ENCODE measurements at regions not wholly inside any gene's neighbourhood (a gene's known extent, or its start where the extent isn't known, plus 50 kb on each side); places are given as distances from the start of the nearest gene placed in this dataset.

DNA sequence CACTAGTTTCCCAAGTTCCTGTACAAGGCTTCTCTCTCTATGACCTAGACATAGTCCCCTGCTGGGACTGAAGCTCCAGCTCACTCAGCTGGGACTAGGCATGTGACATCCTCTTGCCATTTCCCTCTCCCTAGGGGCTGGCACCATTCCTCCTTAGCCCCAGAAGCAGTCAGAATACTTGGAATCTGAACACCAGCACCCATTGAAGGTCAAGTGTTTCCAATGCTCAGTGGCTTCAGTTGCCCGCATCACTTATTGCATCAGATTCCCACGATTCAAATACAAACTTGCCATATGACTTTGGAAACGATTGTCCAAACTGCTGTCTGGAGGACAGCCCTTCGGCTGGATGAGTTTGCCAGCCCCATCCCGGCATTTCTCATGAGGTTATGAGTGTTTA lies 65.5 kb upstream of the HOPX start:
- TF ChIP-seq, protein P1, sequence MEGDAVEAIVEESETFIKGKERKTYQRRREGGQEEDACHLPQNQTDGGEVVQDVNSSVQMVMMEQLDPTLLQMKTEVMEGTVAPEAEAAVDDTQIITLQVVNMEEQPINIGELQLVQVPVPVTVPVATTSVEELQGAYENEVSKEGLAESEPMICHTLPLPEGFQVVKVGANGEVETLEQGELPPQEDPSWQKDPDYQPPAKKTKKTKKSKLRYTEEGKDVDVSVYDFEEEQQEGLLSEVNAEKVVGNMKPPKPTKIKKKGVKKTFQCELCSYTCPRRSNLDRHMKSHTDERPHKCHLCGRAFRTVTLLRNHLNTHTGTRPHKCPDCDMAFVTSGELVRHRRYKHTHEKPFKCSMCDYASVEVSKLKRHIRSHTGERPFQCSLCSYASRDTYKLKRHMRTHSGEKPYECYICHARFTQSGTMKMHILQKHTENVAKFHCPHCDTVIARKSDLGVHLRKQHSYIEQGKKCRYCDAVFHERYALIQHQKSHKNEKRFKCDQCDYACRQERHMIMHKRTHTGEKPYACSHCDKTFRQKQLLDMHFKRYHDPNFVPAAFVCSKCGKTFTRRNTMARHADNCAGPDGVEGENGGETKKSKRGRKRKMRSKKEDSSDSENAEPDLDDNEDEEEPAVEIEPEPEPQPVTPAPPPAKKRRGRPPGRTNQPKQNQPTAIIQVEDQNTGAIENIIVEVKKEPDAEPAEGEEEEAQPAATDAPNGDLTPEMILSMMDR (IDR thresholded peaks at IDR 0.05; ENCODE audit: low read depth, low read length), result no peak
- Histone ChIP-seq H3K36me3 (no peaks in the 10 kb centered on the region), H3K9me3 (no peaks in the 10 kb centered on the region), H3K27me3 (no peaks in the 10 kb centered on the region), H3K4me1 (no peaks in the 10 kb centered on the region), H3K4me3 (ENCODE audit: low read depth, low read length) (no peak overlapping the region)
- no peak for DNase-seq

DNA sequence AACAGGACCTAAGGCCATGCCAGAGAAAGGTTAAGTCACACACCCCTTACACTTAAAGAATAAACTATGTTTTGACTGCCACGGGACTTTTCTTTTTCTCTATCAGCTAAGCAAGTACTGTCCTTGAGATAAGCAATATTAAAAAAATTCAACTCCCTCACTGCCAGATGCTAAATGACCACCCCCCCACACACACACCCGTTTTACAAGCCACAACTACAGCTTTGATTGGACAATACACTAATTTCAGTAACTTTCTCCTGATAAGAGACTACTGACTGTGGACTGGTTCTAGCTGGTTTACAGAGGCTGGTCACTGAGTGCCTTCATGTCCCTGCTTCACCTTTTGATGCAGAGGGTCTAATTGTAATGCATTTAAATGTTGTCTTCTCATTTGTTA lies 63.9 kb upstream of the HOPX start:
- no peaks in the 10 kb centered on the region for H3K9me3 ChIP-seq
- no peaks in the 10 kb centered on the region for H3K36me3 ChIP-seq
- H3K4me1 ChIP-seq, result no peaks in the 10 kb centered on the region

DNA sequence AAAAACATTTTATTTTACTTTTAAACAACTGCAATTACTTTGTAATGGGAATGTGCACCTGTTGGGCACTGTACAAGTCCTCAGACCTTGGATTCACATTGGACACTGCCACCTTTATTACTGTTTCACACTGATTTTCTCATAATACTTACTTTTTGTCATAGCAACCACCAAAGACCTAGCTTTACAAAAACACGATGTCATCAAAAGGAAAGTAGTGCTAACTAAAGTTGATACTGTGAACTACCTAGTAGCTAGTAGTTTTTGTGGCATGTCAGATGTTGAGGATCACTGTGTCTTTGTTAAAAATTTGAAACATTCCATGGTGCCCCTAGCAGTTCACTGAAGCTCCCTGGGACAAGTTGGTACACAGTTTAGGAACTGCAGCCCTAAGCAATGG lies 62.9 kb upstream of the HOPX start:
- Histone ChIP-seq H3K4me1 (no peaks in the 10 kb centered on the region), H3K36me3 (no peaks in the 10 kb centered on the region), H3K27me3 (no peaks in the 10 kb centered on the region), H3K4me3 (ENCODE audit: low read depth, low read length) (no peak overlapping the region), H3K9me3 (no peaks in the 10 kb centered on the region)
- no peak for DNase-seq
- TF ChIP-seq, protein P1 (IDR thresholded peaks at IDR 0.05; ENCODE audit: low read depth, low read length), result no peak

More for the DNA sequence above, 63.9 kb upstream of the HOPX start:
- TF ChIP-seq, protein P1 (IDR thresholded peaks at IDR 0.05; ENCODE audit: low read depth, low read length), result no peak
- H3K27me3 ChIP-seq, result no peaks in the 10 kb centered on the region
- DNase-seq, result no peak
- H3K4me3 ChIP-seq (ENCODE audit: low read depth, low read length), result no peak overlapping the region

DNA sequence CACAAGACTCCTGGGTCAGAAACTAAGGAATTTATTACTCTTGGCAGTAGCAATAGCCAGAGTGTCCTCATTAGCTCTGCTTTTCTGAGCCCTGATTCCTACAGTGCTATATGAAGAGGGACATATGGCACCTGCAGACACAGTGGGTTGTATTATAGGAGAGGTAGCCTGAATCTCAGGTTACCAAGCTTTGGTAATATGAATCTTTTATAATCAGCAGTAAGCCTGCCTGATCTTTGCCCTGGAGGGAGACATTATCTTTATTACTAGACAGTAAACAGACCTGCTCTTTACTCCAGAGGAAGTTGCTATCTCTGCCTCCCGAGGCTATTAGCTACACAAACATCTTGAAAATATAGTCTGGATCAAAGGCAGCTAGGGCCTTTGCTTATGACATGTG lies 62.5 kb upstream of the HOPX start:
- Histone ChIP-seq H3K36me3 (no peaks in the 10 kb centered on the region), H3K4me3 (ENCODE audit: low read depth, low read length) (no peak overlapping the region), H3K4me1 (no peaks in the 10 kb centered on the region), H3K27me3 (no peaks in the 10 kb centered on the region), H3K9me3 (no peaks in the 10 kb centered on the region)
- TF ChIP-seq, protein P1 (IDR thresholded peaks at IDR 0.05; ENCODE audit: low read depth, low read length), result no peak
- DNase-seq, result no peak

DNA sequence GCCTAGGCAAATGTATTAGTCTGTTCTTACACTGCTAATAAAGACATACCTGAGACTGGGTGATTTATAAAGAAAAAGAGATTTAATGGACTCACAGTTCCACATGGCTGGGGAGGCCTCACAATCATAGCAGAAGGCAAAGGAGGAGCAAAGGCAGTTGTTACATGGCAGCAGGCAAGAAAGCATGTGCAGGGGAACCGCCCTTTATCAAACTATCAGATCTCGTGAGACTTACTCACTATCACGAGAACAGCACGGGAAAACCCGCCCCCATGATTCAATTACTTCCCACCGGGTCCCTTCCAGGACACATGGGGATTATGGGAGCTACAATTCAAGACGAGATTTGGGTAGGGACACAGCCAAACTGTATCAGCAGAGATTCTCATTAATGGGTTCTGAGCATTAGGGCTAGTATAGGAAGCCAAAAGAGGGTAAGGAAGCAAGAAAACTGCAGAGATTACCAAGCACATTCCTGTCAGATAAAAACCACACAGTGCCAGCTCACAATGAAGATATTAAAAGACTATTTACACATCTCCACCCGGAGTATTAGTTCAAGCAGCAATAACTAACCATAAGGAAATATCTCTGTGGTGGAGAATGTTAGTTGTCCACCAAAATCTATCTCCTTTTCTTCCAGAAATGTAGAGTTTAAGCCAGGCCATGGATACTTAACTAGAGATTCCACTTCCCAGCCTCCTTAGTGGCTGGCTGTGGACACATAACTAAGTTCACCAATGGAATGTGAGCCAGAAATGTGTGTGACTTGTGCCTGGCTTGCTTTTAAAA lies 61.2 kb upstream of the HOPX start:
- TF ChIP-seq, protein P1 (IDR thresholded peaks at IDR 0.05; ENCODE audit: low read depth, low read length), result no peak
- no peak overlapping the region for H3K4me3 ChIP-seq (ENCODE audit: low read depth, low read length)
- H3K36me3 ChIP-seq, result no peaks in the 10 kb centered on the region
- no peaks in the 10 kb centered on the region for H3K4me1 ChIP-seq
- no peaks in the 10 kb centered on the region for H3K9me3 ChIP-seq
- H3K27me3 ChIP-seq, result no peaks in the 10 kb centered on the region
- no peak for DNase-seq

DNA sequence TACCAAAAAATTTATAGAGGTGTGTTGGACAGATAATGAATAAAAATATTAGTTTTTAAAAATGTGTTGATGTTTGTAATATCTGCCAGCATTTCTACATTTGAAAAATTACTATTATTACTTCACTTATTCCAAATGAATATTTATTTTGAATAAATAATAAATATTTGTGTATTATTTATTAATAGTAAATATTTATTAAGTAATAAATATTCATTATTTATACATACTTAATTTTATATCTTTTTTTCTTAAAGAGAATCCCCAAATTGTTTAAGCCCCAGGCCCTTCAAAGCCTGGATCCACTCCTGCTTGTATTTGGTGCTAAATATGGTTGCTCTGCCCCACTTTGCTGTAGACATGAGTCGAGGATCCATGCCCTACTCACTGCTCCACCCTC lies 60.5 kb upstream of the HOPX start:
- TF ChIP-seq, protein P1 (IDR thresholded peaks at IDR 0.05; ENCODE audit: low read depth, low read length), result no peak

More for the DNA sequence above, 60.5 kb upstream of the HOPX start:
- no peaks in the 10 kb centered on the region for H3K4me1 ChIP-seq
- no peaks in the 10 kb centered on the region for H3K9me3 ChIP-seq
- no peak for DNase-seq
- no peaks in the 10 kb centered on the region for H3K27me3 ChIP-seq
- H3K4me3 ChIP-seq (ENCODE audit: low read depth, low read length), result no peak overlapping the region
- no peaks in the 10 kb centered on the region for H3K36me3 ChIP-seq
